GM23248 (cell line): ENCODE measurements at regions not wholly inside any gene's neighbourhood (a gene's known extent, or its start where the extent isn't known, plus 50 kb on each side); places are given as distances from the start of the nearest gene placed in this dataset.

Source experiments
- EZH2 ChIP-seq: fragments of 200-600 bp; sonication (generic); IDR thresholded peaks from 2 replicates; pipeline ENCODE4 v1.6.1; 2018; ENCODE audit warnings: antibody characterized with exemption, mild to moderate bottlenecking; ENCODE audit not compliant: insufficient read depth, poor library complexity, severe bottlenecking
- EZH2phosphoT487 ChIP-seq: fragments of 200-600 bp; sonication (generic); IDR thresholded peaks from 2 replicates; pipeline ENCODE4 v1.6.1; 2018; ENCODE audit warnings: antibody characterized with exemption, moderate library complexity, mild to moderate bottlenecking, low read depth; ENCODE audit not compliant: insufficient read depth

- TF ChIP-seq EZH2: no peak
- TF ChIP-seq EZH2phosphoT487: peak; percentile 80; the same call in 1 of the 2 replicates
Measured at GRCh38 chr17:71792966-71793365, 327.9 kb upstream of the SOX9 start.
